NCI-H446 treated with DMSO at 0.1 percent for 48 hours (cell line): ENCODE measurements at regions not wholly inside any gene's neighbourhood (a gene's known extent, or its start where the extent isn't known, plus 50 kb on each side); places are given as distances from the start of the nearest gene placed in this dataset.
A peak's percentile ranks its signal among the peaks of the same experiment; 100 is the strongest.

Experiments
- DNase-seq: peaks from one replicate; lab custom pipeline; 2025; lab: John Stamatoyannopoulos, UW

DNA sequence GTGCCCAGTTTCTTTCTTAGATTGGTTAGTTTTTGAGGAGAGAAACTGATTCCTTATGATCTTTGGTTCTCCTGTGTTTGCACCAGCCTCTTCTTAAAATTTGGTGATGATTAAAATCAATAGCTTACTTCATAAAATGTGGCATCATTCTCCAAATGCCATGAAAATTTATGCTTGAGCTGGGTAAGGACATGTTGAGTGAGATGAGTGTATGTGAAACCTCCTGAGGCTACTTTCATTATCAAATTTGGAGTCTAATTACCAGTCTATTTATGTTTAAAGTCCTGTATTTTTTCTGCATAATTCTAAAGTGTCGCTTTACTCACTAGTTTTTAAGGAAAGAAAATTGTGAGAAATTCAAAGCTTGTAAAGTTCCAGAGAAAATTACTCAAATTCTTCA is 102.1 kb downstream of the DIPK2A start:
- DNase-seq = no peak

DNA sequence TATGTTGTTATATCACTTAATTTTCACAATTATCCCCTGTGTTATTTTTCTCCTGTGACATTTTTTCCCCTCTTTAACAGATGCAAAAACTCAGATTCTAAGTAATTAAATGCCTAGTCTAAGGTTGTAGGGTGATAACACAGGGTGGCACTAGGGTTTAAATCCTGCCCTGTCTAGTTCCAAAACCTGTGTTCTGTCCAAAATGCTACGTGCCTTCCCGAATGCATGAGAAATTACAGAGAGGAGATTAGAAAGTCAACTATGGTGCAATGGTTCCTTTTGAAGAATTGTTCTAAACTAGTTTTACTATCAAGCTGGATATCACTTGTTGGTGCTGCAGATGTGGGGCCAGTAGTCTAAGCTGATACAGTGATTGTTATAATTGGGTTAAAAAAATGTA is 108.0 kb downstream of the DIPK2A start:
- no peak for DNase-seq

DNA sequence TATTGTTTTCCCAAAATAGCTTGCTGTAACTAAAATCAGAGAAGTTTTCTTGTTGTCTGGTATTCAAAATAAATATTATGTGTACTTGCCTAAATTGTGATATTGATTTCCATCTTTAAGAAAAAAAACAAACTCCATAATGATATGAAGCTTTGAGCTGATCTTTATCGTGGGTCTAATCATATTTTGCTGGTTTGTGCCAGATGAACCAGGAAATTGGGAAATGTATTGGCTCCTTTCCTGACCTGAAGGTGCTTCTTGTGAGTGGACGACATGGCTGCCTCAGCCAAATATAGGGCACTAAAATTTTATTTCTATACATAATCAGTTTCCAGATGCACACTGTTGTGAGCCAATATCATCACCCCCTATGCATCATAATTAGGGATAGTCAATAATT is 113.3 kb downstream of the DIPK2A start:
- no peak for DNase-seq

DNA sequence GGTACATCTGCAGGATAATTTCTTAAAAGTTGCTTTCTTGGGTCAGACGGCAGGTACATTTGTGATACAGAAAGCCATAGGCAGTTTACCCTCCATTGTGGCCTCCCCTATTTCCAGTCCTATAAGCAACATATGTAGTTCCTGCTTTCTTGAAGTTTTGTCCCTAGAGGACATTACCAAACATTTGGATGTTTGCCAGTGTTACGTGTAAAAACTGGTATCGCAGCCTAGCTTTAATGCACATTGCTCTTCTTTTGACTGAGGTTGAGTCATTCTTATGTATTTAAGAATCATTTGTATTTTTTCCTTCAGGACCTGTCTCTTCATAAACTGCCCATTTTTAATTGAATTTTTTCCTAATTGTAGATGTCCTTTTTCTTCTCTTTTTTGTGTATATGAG is 114.3 kb downstream of the DIPK2A start:
- DNase-seq = peak; percentile 91

DNA sequence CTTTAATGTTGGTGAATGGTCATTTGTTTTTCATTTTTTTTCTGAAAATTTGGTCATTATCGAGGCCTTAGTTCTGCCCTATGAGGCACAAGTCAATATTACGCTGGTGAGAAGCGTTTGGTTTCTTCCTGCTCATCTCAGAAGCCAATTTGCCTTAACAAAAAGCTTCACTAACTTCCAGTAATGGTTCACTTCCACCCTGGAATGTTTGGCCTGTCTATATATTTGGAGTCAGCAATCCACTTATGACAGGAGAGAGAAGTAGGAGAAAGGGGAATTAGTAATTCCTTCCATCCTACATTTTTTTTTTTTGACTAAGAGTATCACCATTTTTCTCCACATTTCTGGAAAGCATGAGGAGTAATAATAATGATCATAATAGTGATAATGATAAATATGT is 124.4 kb downstream of the DIPK2A start:
- no peak for DNase-seq

DNA sequence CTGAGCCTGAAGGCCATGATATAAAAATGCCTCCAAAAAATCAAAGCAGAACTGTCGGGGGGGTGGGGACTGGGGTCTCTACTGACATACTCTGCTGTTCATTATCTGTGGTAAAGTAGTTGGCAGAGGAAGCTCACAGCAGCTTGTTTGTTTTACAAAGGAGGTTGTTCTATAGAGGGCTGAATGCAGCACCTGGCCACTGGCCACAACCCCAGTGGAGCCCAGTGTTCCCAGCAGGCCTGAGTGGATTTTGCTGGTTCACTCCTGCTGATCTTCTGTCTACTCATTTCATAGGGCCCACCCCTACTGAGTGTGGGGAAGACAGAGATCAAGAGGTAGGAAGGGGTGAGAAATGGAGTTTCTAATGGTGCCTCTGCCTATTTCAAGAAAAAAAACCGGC is 125.5 kb downstream of the DIPK2A start:
- no peak for DNase-seq

DNA sequence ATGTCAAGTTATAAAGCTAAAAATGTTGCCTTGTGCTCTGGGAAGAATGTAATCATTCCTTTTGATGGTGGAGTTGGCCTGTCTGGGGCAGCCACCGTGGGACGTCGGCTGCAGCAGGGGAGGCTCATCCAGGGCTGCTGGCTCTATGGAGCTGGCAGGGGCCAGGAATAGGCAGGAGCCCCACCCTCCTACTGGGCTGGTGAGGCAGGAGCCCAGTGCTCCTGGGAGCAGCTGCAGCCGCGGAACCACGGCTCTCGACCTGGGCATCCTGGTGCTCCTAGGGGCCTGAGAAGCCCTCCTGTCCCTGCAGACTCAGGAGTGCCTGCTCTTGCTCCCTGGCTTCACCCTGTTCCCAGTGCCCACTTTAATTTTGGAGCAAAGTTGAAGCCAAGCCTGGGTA is 127.1 kb downstream of the DIPK2A start:
- DNase-seq = no peak

DNA sequence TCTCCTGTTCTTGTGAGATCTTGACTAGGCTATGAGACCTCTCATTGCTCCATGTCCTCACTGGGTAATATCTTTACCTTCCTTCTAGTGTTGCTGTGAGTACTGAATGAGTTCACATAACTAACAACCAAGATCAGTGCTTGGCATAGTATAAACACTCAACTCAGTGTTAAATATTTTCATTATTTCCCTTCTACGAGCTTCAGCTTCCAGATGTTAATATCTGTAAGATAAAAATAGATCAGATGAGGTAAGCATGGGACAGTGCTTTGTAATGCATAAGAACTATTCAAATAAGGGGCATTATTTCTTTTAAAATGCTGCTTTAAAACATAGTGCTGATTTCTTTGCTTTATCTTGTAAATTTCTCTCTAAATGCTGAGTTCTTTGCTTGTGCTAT is 130.8 kb downstream of the DIPK2A start:
- DNase-seq = no peak

DNA sequence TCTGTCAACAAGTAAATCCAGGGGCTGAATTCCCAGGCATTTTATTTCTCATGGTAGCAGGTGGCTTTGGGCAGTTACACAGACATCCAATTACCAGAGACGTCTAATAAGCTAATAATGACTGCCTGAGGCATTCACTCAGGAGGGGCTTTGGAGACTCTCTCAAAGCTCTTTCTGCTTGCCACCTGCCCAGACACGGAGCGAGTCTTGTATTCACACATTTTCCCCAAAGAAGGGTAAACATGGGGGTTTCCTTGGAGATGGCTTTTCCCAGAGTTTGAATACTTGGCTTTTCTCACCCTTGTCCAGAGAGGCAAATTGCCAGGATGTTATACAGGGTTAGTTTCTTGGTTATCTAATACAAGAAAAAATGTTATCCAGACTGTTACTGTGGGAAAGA is 132.6 kb downstream of the DIPK2A start:
- DNase-seq = peak; percentile 68

DNA sequence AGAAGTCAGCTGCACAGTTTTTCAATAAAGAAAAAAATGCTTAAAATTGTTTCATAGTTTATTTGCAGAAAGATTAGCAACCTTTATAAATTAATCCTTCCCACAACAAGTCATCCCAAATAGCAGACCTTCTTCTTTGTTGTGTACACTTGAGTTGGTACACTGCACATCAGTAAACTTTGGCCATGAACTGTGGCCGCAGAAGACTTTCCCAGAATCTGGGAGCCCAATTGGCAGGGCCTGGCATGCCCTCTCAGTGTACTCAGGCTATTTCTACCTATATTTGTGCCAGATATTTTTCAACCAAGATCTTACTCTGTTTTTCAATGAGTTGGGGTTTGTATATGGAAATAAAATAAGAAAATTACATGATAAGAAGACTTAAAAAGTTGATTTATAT is 133.1 kb downstream of the DIPK2A start:
- DNase-seq = no peak

DNA sequence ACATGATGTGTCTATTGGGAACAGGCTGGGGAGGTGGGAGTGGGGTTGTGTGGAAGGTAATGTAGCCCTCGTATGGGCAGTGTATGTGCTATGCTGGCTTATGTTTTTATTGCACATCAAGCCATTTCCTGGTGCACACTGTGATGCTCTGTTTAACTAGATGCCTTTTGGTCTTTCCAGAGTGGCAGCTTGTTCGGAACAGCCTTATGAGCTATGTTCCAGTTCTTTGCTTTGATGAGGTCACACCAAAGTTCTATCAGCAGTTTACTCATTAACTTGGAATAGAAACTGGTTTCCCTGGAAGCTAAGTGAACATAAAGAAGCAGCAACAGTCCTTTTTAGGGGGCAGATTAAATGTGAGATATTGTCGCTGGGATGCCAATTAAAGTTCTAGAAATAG is 133.9 kb downstream of the DIPK2A start:
- DNase-seq = no peak

DNA sequence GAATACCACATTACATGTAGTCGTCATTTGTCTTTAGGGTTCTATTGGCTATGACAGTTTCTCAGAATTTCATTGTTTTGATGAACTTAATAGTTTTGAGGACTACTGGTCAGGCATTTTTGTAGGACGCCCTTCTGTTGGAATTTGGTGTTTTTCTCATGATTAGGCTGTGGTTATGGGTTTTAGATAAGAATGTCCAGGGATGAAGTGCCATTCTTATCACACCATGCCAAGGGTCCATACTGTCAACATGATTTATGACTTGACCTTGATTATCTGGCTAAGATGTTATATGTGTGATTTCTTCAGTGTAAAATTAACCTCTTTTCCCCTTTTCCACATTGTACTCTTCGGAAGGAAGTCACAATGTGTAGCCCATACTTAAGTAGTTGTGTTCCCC is 135.3 kb downstream of the DIPK2A start:
- no peak for DNase-seq

DNA sequence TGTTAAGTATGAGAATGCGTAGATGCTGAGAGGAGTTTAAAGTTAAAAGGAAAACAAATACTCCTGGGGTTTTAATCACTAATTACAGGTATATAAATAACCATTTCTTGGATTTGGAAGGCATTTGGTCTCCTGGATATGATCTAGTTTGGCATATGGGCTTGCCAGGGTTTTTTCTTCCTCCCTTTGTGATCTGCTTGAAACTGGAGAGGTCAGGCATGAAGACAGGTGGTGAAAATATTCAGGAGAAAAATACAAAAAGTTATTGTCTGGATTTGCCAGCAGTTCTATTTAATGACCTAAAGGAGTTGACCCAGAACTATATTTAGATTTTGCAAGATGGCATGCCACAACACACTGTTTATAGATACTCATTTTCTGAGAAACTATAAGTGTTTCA is 136.3 kb downstream of the DIPK2A start:
- peak; percentile 62 for DNase-seq

DNA sequence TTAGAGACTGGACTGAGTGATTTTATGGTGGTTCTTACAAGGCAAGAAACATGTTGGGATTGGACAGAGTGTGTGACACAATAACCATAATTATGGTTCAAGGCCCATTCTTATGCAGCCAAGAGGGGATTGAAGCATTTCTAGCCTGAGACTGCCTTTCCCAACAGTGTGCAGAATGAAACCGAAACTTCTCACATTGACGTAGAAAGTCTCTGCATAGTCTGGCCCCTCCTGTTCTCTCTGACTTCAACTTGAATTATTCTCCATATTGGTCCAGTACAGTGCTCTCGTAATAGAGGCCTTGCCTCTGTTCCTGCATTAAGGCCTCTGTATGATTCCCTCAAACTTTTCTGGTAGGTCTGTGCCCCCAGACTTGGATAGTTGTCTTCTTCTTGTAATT is 138.3 kb downstream of the DIPK2A start:
- DNase-seq = no peak

DNA sequence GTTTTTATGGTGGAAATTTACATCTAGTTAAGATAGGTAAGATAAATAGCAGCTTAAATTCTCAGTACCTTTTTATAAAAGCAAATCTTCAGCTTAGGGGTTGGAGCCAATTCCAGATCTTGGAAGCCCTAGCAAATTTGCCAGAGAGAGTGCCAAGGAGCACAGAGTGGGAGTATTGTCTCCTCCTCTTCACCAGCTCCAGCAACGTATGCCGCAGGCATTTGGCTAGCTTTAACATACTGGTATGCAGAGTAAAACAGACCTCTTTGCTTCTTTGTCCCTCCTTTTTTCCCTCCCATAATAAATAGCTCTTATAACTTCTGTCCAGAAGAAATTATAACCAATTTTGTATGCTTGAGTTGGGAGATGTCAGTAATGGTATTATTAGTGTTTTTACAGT is 140.4 kb downstream of the DIPK2A start:
- DNase-seq = peak; percentile 82

DNA sequence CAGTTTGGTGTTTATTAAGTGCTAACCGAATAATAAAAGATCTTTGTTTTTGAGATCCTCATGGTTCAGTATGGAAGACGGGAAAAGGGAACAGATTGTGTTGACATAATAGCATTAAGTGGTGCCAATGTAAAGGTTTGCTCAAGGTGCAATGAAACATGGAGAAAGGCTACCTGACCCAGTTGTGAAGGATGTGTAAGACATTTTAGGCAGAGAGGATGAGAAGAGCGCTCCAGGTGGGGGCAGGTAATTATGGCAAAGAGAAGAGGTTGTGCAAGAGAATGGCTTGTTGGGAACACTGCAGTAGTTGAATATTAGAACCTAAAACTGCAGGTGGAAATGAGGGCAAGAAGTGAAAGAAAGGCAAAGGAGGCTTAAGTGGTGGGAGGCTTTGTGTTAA is 140.8 kb downstream of the DIPK2A start:
- DNase-seq = peak; percentile 72

DNA sequence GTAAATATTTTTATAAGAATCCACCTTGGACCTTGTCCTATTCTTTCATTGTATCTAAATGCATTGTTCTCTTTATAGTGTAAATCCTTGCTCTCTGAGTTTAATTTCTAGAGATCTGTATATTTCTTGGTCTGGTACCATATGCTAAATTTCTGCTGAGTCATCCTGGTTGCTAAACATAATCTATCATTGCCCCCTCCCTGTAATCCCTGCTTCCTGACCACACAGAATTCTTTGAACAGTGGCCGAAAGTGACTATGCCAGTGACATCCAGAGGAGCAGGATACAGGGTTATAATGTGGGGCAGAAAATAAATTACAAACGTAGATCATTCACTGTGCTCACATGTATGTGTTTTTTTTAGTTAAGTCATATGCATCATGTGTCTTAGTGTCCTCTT is 143.1 kb downstream of the DIPK2A start:
- DNase-seq = no peak

DNA sequence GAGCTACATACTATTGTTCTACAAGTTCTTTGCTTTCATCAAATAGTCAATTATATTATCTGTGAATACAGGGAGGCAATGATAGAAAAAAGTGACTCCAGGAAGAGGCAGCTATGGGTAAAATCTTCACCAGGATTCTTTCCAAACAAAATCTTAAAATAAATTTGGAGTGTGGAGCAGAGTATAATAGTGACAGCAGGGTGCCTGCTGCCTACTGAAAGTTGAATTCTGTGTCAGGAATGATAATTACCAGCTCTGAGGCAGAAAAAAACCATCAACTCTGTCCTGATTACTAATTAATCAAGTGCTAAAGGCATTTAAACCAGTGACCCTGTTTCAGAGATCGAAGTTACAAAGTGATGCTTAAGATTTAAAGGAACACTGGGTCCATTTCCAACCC is 148.0 kb downstream of the DIPK2A start:
- DNase-seq = peak; percentile 53

DNA sequence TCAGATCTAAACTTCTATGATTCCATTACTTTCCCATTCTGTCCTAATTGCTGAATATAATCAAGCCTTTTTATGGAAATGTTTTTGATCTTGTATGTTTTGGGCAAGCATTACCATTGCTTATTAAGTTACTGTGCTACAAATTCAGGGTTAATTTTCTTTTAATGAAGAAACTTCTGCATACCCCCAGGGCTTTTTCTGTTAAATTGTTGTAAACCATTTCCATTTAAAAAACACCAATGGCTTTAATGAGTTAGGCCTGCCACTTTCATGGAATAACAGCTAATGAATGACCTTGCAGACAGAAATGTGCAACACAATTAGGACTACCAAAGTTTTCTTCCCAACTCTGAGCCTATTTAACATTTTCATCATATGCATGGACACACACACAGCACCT is 150.0 kb downstream of the DIPK2A start:
- no peak for DNase-seq

DNA sequence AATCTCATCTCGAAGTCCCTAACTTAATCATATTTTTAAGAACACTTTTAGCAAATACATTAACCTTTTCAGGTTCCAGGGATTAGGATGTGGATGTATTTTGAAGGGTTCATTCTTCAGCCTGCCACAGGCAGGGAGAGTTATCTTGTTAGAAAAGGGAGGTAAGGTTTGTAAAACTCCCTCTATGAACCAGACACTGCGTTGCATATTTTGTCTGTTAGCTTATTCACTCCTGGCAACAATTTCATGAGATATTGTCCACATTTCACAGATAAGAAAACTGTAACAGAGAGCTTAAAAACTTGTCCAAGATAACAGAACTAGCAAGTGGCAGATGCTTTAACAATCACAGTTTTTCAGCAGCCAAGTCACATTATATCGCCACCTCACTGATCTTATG is 155.4 kb downstream of the DIPK2A start:
- DNase-seq = no peak

DNA sequence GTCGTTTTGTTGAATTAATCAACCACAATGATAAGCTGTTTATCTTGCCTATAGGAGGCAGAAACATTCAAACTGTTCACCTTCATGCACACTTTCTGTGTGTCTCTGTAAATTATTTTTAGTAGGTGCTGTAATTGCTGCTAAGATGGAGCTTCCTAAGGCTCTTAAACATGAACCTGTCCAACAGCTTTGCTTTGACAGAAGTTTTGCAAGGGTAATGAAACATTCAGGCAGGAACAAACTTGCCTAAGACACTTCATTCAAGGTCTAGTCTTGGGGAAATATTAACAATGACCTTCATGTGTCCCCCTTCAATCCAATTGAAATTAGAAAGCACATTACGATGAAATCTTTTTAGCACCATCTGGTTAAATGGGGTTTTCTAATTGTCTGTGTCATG is 156.1 kb downstream of the DIPK2A start:
- DNase-seq = peak; percentile 33

DNA sequence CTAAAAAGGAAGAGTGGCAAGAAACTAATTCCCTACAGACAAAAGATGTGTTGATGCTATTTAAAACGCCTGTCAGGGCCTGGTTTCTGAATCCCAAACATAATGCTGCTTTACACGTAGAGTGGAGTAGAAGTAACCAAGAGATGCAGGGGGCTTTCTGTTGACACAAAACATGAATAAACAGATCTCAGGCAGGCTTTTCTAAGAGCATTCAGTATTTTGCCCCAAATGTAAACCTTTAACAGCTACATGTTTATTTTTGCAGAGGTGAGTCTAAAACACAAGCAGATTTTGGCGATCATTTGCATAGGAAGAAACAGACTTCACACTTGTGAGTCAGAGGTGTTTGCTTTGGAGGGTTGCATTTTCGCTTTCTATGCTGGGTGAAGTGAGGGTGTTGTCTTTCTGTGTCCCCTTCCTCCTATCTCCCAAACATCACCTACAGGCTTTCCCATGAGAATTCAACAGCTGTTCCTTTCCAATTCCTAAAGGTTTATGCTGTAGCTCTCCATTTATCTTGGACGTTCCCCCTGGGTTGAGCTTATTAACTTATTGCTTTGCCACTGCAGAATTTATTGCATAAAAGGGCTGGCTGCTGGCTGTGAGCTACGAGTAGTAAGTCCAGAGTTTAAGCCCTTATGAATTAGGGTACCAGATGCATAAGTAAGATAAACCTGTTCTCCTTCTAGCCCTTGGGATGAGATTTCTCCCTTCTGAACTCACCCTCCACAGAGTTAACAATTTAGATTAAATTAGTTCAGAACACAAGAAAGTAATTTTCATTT is 156.7 kb downstream of the DIPK2A start:
- DNase-seq = peak; percentile 21

DNA sequence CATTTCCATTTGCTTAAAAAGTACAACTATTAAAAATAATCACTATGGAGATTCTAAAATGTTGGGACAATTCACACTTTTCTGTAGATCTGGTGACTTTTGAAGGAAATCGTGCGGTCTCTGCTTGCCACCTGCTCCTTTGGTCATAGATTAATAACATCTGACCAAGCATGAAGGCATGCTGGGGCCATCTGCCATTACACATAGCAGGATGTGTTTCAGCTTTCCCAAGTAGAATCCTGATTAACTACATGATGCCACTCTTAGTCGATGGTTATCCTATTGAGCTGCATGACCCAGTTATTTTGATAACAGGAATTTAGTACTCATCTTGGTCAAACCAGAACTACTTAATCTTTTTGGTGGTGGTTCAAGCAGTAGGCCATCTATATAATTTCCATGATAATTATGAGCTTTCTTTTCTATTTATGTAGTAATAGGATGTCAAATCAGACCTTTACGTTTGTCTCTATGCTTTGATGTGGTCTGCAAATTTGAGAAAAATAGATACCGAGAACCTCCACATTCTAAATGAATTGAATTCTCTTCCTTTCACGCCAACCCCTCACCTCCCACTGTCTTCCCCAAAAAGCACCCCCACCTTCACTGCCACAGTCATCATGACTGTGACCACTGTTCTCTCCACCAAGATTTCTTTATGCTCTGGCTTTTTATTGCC is 158.1 kb downstream of the DIPK2A start:
- peak; percentile 71 for DNase-seq

DNA sequence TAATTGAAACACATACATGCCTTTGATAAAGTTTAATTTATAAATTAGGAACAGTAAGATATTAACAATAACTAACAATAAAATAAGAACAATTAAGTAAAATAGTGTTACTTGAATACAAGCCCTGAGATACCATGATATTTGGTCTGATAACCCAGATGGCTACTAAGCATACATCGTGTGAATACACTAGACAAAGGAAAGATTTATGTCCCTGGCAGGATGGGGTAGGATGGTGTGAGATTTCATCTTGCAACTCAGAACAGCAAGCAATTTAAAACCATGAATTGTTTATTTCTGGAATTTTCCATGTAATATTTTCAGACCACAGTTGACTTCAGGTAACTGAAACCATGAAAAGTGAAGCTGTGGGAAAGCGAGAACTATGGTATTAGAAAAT is 169.5 kb downstream of the DIPK2A start:
- DNase-seq = no peak
